HG03575 (cell line): ENCODE measurements at regions not wholly inside any gene's neighbourhood (a gene's known extent, or its start where the extent isn't known, plus 50 kb on each side); places are given as distances from the start of the nearest gene placed in this dataset.

Source experiments
- ATAC-seq: cut with Tn5 transposase; IDR thresholded peaks from one replicate; pipeline ENCODE4 v1.9.1; 2021; ENCODE audit not compliant: unreplicated experiment, insufficient number of reproducible peaks, low FRiP score; ENCODE audit errors: extremely low read depth

GRCh38 chr1:87864676-87865075 is 536.0 kb downstream of the LMO4 start:
- no peak for ATAC-seq

- no peak for ATAC-seq
Measured at GRCh38 chr1:87866416-87866815, 537.7 kb downstream of the LMO4 start.

- ATAC-seq, result no peak
Measured at GRCh38 chr1:87867626-87868025, 538.9 kb downstream of the LMO4 start.

- no peak for ATAC-seq
Measured at GRCh38 chr1:87869567-87869966, 540.9 kb downstream of the LMO4 start.

- ATAC-seq, result peak; percentile 74
Measured at GRCh38 chr1:87872189-87872588, 543.5 kb downstream of the LMO4 start.

- ATAC-seq, result no peak
Measured at GRCh38 chr1:87872692-87873091, 544.0 kb downstream of the LMO4 start.

GRCh38 chr1:87878873-87879272 is 550.2 kb downstream of the LMO4 start:
- no peak for ATAC-seq

GRCh38 chr1:87880098-87880760 is 551.5 kb downstream of the LMO4 start:
- ATAC-seq, result no peak

- ATAC-seq, result no peak
Measured at GRCh38 chr1:87880764-87881163, 552.1 kb downstream of the LMO4 start.

- no peak for ATAC-seq
Measured at GRCh38 chr1:87883906-87884305, 555.2 kb downstream of the LMO4 start.

- no peak for ATAC-seq
Measured at GRCh38 chr1:87884581-87884980, 555.9 kb downstream of the LMO4 start.

- no peak for ATAC-seq
Measured at GRCh38 chr1:87885278-87886025, 556.8 kb downstream of the LMO4 start.

- ATAC-seq, result no peak
Measured at GRCh38 chr1:87887100-87887499, 558.4 kb downstream of the LMO4 start.

GRCh38 chr1:87888446-87888845 is 559.8 kb downstream of the LMO4 start:
- no peak for ATAC-seq

- ATAC-seq, result no peak
Measured at GRCh38 chr1:87894062-87894461, 565.4 kb downstream of the LMO4 start.

- no peak for ATAC-seq
Measured at GRCh38 chr1:87897481-87897880, 568.8 kb downstream of the LMO4 start.

- no peak for ATAC-seq
Measured at GRCh38 chr1:87898431-87898830, 569.8 kb downstream of the LMO4 start.

- no peak for ATAC-seq
Measured at GRCh38 chr1:87899017-87899416, 570.3 kb downstream of the LMO4 start.

GRCh38 chr1:87899746-87900145 is 571.1 kb downstream of the LMO4 start:
- ATAC-seq, result no peak

GRCh38 chr1:87902830-87903229 is 574.1 kb downstream of the LMO4 start:
- no peak for ATAC-seq

- ATAC-seq, result no peak
Measured at GRCh38 chr1:87903242-87903641, 574.6 kb downstream of the LMO4 start.
